ENCODE measurements at regions not wholly inside any gene's neighbourhood (a gene's known extent, or its start where the extent isn't known, plus 50 kb on each side); places are given as distances from the start of the nearest gene placed in this dataset.

- H3K9me3 ChIP-seq (ENCODE audit: insufficient read depth, low read length, severe bottlenecking): no peaks in the 10 kb centered on the region
- no peaks in the 10 kb centered on the region for H3K36me3 ChIP-seq (ENCODE audit: insufficient read depth, low read length)
- peaks cover 13% of the 10 kb centered on the region for H3K27me3 ChIP-seq (ENCODE audit: insufficient read depth, low read length, poor library complexity)
- H3K4me2 ChIP-seq (ENCODE audit: insufficient read depth, low read length): no peak overlapping the region
- ATAC-seq (ENCODE audit: insufficient read depth, low read depth) (no peak), DNase-seq (no peak)
- H3K9ac ChIP-seq (ENCODE audit: low read depth, low read length): no peak overlapping the region
- no peak overlapping the region for H3K27ac ChIP-seq (ENCODE audit: low read length)
- no peaks in the 10 kb centered on the region for H3K4me1 ChIP-seq (ENCODE audit: insufficient read depth, low read length)
- no peaks in the 10 kb centered on the region for H3K79me2 ChIP-seq (ENCODE audit: insufficient read depth, low read length)
- no peak overlapping the region for H2AFZ ChIP-seq (ENCODE audit: low read depth, low read length)
- no peak overlapping the region for H3K4me3 ChIP-seq (ENCODE audit: low read depth in 1 of 2, low read length in 2 of 2)
- no peaks in the 10 kb centered on the region for H4K20me1 ChIP-seq (ENCODE audit: insufficient read depth, low read length)
- TF ChIP-seq CTCF (IDR thresholded peaks at IDR 0.05; ENCODE audit: borderline replicate concordance, extremely low read depth, low read length, poor library complexity, severe bottlenecking) (no peak), EZH2 (IDR thresholded peaks at IDR 0.05; ENCODE audit: borderline replicate concordance, low read depth, low read length, severe bottlenecking) (no peak)
Observed at GRCh38 chr2:217328622-217328978, 468.7 kb upstream of the TNP1 start.

- H3K9ac ChIP-seq (ENCODE audit: low read depth, low read length): no peak overlapping the region
- no peaks in the 10 kb centered on the region for H3K4me1 ChIP-seq (ENCODE audit: insufficient read depth, low read length)
- H3K79me2 ChIP-seq (ENCODE audit: insufficient read depth, low read length): no peaks in the 10 kb centered on the region
- no peaks in the 10 kb centered on the region for H3K9me3 ChIP-seq (ENCODE audit: insufficient read depth, low read length, severe bottlenecking)
- TF ChIP-seq EZH2 (IDR thresholded peaks at IDR 0.05; ENCODE audit: borderline replicate concordance, low read depth, low read length, severe bottlenecking) (no peak), CTCF (IDR thresholded peaks at IDR 0.05; ENCODE audit: borderline replicate concordance, extremely low read depth, low read length, poor library complexity, severe bottlenecking) (no peak)
- H3K4me3 ChIP-seq (ENCODE audit: low read depth in 1 of 2, low read length in 2 of 2): no peak overlapping the region
- H3K36me3 ChIP-seq (ENCODE audit: insufficient read depth, low read length): no peaks in the 10 kb centered on the region
- H3K4me2 ChIP-seq (ENCODE audit: insufficient read depth, low read length): no peak overlapping the region
- peaks cover 13% of the 10 kb centered on the region for H3K27me3 ChIP-seq (ENCODE audit: insufficient read depth, low read length, poor library complexity)
- no peak for DNase-seq
- H3K27ac ChIP-seq (ENCODE audit: low read length): no peak overlapping the region
- no peaks in the 10 kb centered on the region for H4K20me1 ChIP-seq (ENCODE audit: insufficient read depth, low read length)
- no peak overlapping the region for H2AFZ ChIP-seq (ENCODE audit: low read depth, low read length)
- no peak for ATAC-seq (ENCODE audit: insufficient read depth, low read depth)
Observed at GRCh38 chr2:217327953-217328621, 468.2 kb upstream of the TNP1 start.

GRCh38 chr2:217326238-217327022 lies 466.6 kb upstream of the TNP1 start:
- Histone ChIP-seq H3K4me3 (ENCODE audit: low read depth in 1 of 2, low read length in 2 of 2) (no peak overlapping the region), H3K9ac (ENCODE audit: low read depth, low read length) (no peak overlapping the region), H3K27ac (ENCODE audit: low read length) (no peak overlapping the region), H3K4me1 (ENCODE audit: insufficient read depth, low read length) (no peaks in the 10 kb centered on the region), H3K27me3 (ENCODE audit: insufficient read depth, low read length, poor library complexity) (peaks cover 13% of the 10 kb centered on the region), H4K20me1 (ENCODE audit: insufficient read depth, low read length) (no peaks in the 10 kb centered on the region), H3K9me3 (ENCODE audit: insufficient read depth, low read length, severe bottlenecking) (no peaks in the 10 kb centered on the region), H3K36me3 (ENCODE audit: insufficient read depth, low read length) (no peaks in the 10 kb centered on the region), H2AFZ (ENCODE audit: low read depth, low read length) (no peak overlapping the region), H3K79me2 (ENCODE audit: insufficient read depth, low read length) (no peaks in the 10 kb centered on the region), H3K4me2 (ENCODE audit: insufficient read depth, low read length) (no peak overlapping the region)
- TF ChIP-seq EZH2 (IDR thresholded peaks at IDR 0.05; ENCODE audit: borderline replicate concordance, low read depth, low read length, severe bottlenecking) (no peak), CTCF (IDR thresholded peaks at IDR 0.05; ENCODE audit: borderline replicate concordance, extremely low read depth, low read length, poor library complexity, severe bottlenecking) (no peak)
- ATAC-seq (ENCODE audit: insufficient read depth, low read depth): no peak
- DNase-seq: no peak
